ENCODE measurements at regions not wholly inside any gene's neighbourhood (a gene's known extent, or its start where the extent isn't known, plus 50 kb on each side); places are given as distances from the start of the nearest gene placed in this dataset.

- intact Hi-C loops (cut with micrococcal nuclease; ENCODE audit: unreplicated experiment): no loop called here
Measured at GRCh38 chr5:4873652-4874051, 266.5 kb upstream of the ADAMTS16 start.

GRCh38 chr5:4874097-4874496 lies 266.0 kb upstream of the ADAMTS16 start:
- no peak overlapping the region for H3K4me3 ChIP-seq (ENCODE audit: low read depth, low read length, poor library complexity, severe bottlenecking)
- POLR2A ChIA-PET: no interaction called here
- BruUV-seq (replicated peaks): no TSS peak
- H3K4me2 ChIP-seq (ENCODE audit: low read length): no peak overlapping the region
- TF ChIP-seq CTCF (conservative IDR thresholded peaks at IDR 0.05; ENCODE audit: low read length): no peak
- TF ChIP-seq EZH2phosphoT487 (IDR thresholded peaks at IDR 0.05; ENCODE audit: borderline replicate concordance, low read depth, low read length): no peak
- H3K79me2 ChIP-seq (ENCODE audit: insufficient read depth, low read depth, low read length): no peaks in the 10 kb centered on the region
- CTCF ChIA-PET (ENCODE audit: unreplicated experiment): no interaction called here
- no peak overlapping the region for H3K27ac ChIP-seq (ENCODE audit: low read depth, low read length, poor library complexity, severe bottlenecking)
- no peaks in the 10 kb centered on the region for H3K4me1 ChIP-seq (ENCODE audit: insufficient read depth, low read length, poor library complexity, severe bottlenecking)
- H3K9me2 ChIP-seq (ENCODE audit: insufficient read depth, low read length): no peaks in the 10 kb centered on the region
- intact Hi-C loops (cut with micrococcal nuclease; ENCODE audit: unreplicated experiment): no loop called here
- no peak overlapping the region for H2AFZ ChIP-seq (ENCODE audit: low read length)
- DNase-seq (ENCODE audit: low spot score): no peak
- H3K36me3 ChIP-seq (ENCODE audit: insufficient read depth, low read length): no peaks in the 10 kb centered on the region
- no peaks in the 10 kb centered on the region for H4K20me1 ChIP-seq (ENCODE audit: insufficient read depth, low read length)
- no peaks in the 10 kb centered on the region for H3K9me3 ChIP-seq (ENCODE audit: low read length)

More at GRCh38 chr5:4873652-4874051, 266.5 kb upstream of the ADAMTS16 start:
- Histone ChIP-seq H4K20me1 (ENCODE audit: insufficient read depth, low read length) (no peaks in the 10 kb centered on the region), H3K79me2 (ENCODE audit: insufficient read depth, low read depth, low read length) (no peaks in the 10 kb centered on the region), H3K4me2 (ENCODE audit: low read length) (no peak overlapping the region), H3K9me2 (ENCODE audit: insufficient read depth, low read length) (no peaks in the 10 kb centered on the region), H3K4me3 (ENCODE audit: low read depth, low read length, poor library complexity, severe bottlenecking) (no peak overlapping the region), H3K9me3 (ENCODE audit: low read length) (no peaks in the 10 kb centered on the region), H3K4me1 (ENCODE audit: insufficient read depth, low read length, poor library complexity, severe bottlenecking) (no peaks in the 10 kb centered on the region), H2AFZ (ENCODE audit: low read length) (no peak overlapping the region), H3K27ac (ENCODE audit: low read depth, low read length, poor library complexity, severe bottlenecking) (no peak overlapping the region), H3K36me3 (ENCODE audit: insufficient read depth, low read length) (no peaks in the 10 kb centered on the region)
- no TSS peak for BruUV-seq (replicated peaks)
- ChIA-PET CTCF (ENCODE audit: unreplicated experiment) (no interaction called here), POLR2A (interaction anchor here (0.6 kb wide), 1 partner anchor 1163 kb away, joined by 3 read pairs; no protein-coding TSS in a partner anchor)
- DNase-seq (ENCODE audit: low spot score): no peak
- TF ChIP-seq CTCF (conservative IDR thresholded peaks at IDR 0.05; ENCODE audit: low read length) (no peak), EZH2phosphoT487 (IDR thresholded peaks at IDR 0.05; ENCODE audit: borderline replicate concordance, low read depth, low read length) (no peak)

DNA sequence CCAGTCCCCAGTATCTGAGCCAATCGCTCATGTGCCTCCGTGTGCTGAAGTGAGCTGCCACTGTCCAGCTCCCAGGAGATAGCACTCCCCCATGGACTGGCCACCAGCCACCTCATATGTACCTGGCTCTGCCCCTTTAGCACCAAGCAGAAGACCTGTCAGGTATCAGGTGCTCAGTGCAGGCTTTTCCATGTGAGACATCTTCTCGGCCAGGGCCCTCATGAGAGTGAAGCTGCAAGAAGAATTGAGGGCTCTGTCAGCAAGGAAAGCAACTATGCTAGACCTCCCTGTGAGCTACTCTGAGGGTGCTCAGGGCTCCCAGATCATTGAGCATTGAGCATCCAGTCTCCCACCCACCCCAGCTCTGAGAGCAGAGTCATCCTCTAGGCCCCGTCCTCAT lies 264.2 kb upstream of the ADAMTS16 start:
- Histone ChIP-seq H3K36me3 (ENCODE audit: insufficient read depth, low read length) (no peaks in the 10 kb centered on the region), H3K9me3 (ENCODE audit: low read length) (no peaks in the 10 kb centered on the region), H3K79me2 (ENCODE audit: insufficient read depth, low read depth, low read length) (no peaks in the 10 kb centered on the region), H3K9me2 (ENCODE audit: insufficient read depth, low read length) (no peaks in the 10 kb centered on the region), H3K4me3 (ENCODE audit: low read depth, low read length, poor library complexity, severe bottlenecking) (no peak overlapping the region), H2AFZ (ENCODE audit: low read length) (no peak overlapping the region), H4K20me1 (ENCODE audit: insufficient read depth, low read length) (no peaks in the 10 kb centered on the region), H3K27ac (ENCODE audit: low read depth, low read length, poor library complexity, severe bottlenecking) (no peak overlapping the region), H3K4me2 (ENCODE audit: low read length) (no peak overlapping the region), H3K4me1 (ENCODE audit: insufficient read depth, low read length, poor library complexity, severe bottlenecking) (no peaks in the 10 kb centered on the region)
- intact Hi-C loops (cut with micrococcal nuclease; ENCODE audit: unreplicated experiment): no loop called here
- CTCF ChIA-PET (ENCODE audit: unreplicated experiment): no interaction called here
- no TSS peak for BruUV-seq (replicated peaks)
- POLR2A ChIA-PET: interaction anchor here (0.6 kb wide), 1 partner anchor 11 kb away, joined by 3 read pairs; no protein-coding TSS in a partner anchor
- no peak for DNase-seq (ENCODE audit: low spot score)
- TF ChIP-seq CTCF (conservative IDR thresholded peaks at IDR 0.05; ENCODE audit: low read length) (no peak), EZH2phosphoT487 (IDR thresholded peaks at IDR 0.05; ENCODE audit: borderline replicate concordance, low read depth, low read length) (no peak)

Measured in OCI-LY7 (cell line).